HepG2 (cell line): ENCODE measurements at regions not wholly inside any gene's neighbourhood (a gene's known extent, or its start where the extent isn't known, plus 50 kb on each side); places are given as distances from the start of the nearest gene placed in this dataset.

Experiments
- ATAC-seq: fragments of 200-7000 bp; cut with Tn5 transposase; 3 replicates; pipeline ENCODE4 v1.9.1; 2020; ENCODE audit warnings: mild to moderate bottlenecking, moderate library complexity
- BruUV-seq: library from RNA; stranded (reverse); fragments of 400-500 nt; replicated peaks from 2 replicates; lab custom pipeline; 2021; lab: Mats Ljungman, UMichigan
- CTCF ChIA-PET: fragments of 300-600 bp; formaldehyde crosslinking; extraction: SDS; loops from one replicate; lab custom pipeline; 2021; ENCODE audit warnings: low total read pairs, inconsistent platforms, low intra/inter-chr PET ratio; lab: Yijun Ruan, JAX
- POLR2A ChIA-PET: fragments of 350-600 bp; sonication (Branson Sonifier 250); formaldehyde crosslinking; loops from one replicate; lab custom pipeline; 2020; ENCODE audit warnings: antibody characterized with exemption, inconsistent platforms; lab: Yijun Ruan, JAX
- DNase-seq: peaks from one replicate; pipeline ENCODE4 v3.0.0-alpha.2; 2015; ENCODE audit warnings: low spot score
- FAIRE-seq: peaks from 3 replicates; lab custom pipeline; 2011; peaks lifted over from hg19 to GRCh38; lab: Jason Lieb, UNC
- H2AFZ ChIP-seq: one replicate; pipeline ENCODE4 v1.6.1; 2011; ENCODE audit warnings: low read length, inconsistent platforms
- H3K27ac ChIP-seq: fragments of 300-600 bp; 3 replicates; pipeline ENCODE4 v1.8.0; 2011; ENCODE audit warnings: mixed run types, mild to moderate bottlenecking, mixed read lengths, low read length, inconsistent platforms; ENCODE audit not compliant: insufficient read depth; ENCODE audit errors: extremely low read length
- H3K27me3 ChIP-seq, 2 experiments: fragments of 200-600 bp in 1 of 2; 2 replicates in 1 of 2; 3 replicates in 1 of 2; pipeline versions ENCODE4 v1.6.0 to v1.8.0; 2011; ENCODE audit warnings: low read length in 2 of 2, mild to moderate bottlenecking in 2 of 2, moderate library complexity in 2 of 2, inconsistent platforms in 1 of 2; ENCODE audit not compliant: insufficient read depth in 2 of 2, control insufficient read depth in 1 of 2
- H3K36me3 ChIP-seq, 2 experiments: fragments of 200-600 bp in 1 of 2; replicated peaks in 1 of 2; 2 replicates in 1 of 2; 3 replicates in 1 of 2; pipeline versions ENCODE4 v1.5.1 to v1.8.0; 2011; ENCODE audit warnings: low read length in 2 of 2, inconsistent platforms in 1 of 2; ENCODE audit not compliant: insufficient read depth in 2 of 2, control insufficient read depth in 1 of 2
- H3K4me1 ChIP-seq: 2 replicates; pipeline ENCODE4 v1.5.1; 2012; ENCODE audit warnings: low read length, inconsistent platforms; ENCODE audit not compliant: insufficient read depth
- H3K4me2 ChIP-seq: 2 replicates; pipeline ENCODE4 v1.6.0; 2011; ENCODE audit warnings: low read depth, low read length, inconsistent platforms
- H3K4me3 ChIP-seq, 3 experiments: fragments of 200-600 bp in 1 of 3; sonication (generic), shearing (Covaris generic) in 1 of 3; replicated peaks in 1 of 3; 2 replicates each; pipeline ENCODE4 v1.5.1; 2011 to 2016; ENCODE audit warnings: low read length in 3 of 3, inconsistent platforms in 2 of 3, low read depth in 2 of 3, mild to moderate bottlenecking in 2 of 3, control low read depth in 1 of 3, mixed read lengths in 1 of 3; ENCODE audit not compliant: insufficient read depth in 1 of 3
- H3K79me2 ChIP-seq: one replicate; pipeline ENCODE4 v1.6.1; 2011; ENCODE audit warnings: low read length, inconsistent platforms; ENCODE audit not compliant: insufficient read depth
- H3K9ac ChIP-seq: 2 replicates; pipeline ENCODE4 v1.6.0; 2011; ENCODE audit warnings: mild to moderate bottlenecking, low read depth, low read length, inconsistent platforms; ENCODE audit not compliant: insufficient read depth
- H3K9me3 ChIP-seq: 2 replicates; pipeline ENCODE4 v1.5.1; 2012; ENCODE audit warnings: mild to moderate bottlenecking, low read length
- H4K20me1 ChIP-seq: 2 replicates; pipeline ENCODE4 v1.6.0; 2011; ENCODE audit warnings: inconsistent platforms, mild to moderate bottlenecking, low read length, moderate library complexity; ENCODE audit not compliant: insufficient read depth
- AGO1 ChIP-seq: fragments of 200-400 bp; formaldehyde crosslinking; IDR thresholded peaks from 2 replicates; pipeline ENCODE4 v1.6.1; 2017; ENCODE audit warnings: mild to moderate bottlenecking, low read depth, low read length, moderate library complexity; ENCODE audit not compliant: poor library complexity, severe bottlenecking
- CBX5 ChIP-seq: sonication (generic); formaldehyde crosslinking; IDR thresholded peaks from 2 replicates; pipeline ENCODE4 v1.4.0; 2020; ENCODE audit warnings: missing genetic modification reagents, borderline replicate concordance
- CENPT ChIP-seq: sonication (generic); formaldehyde crosslinking; IDR thresholded peaks from 2 replicates; pipeline ENCODE4 v1.8.0; 2022; ENCODE audit warnings: low read depth, mild to moderate bottlenecking, moderate library complexity, missing genetic modification reagents
- DMAP1 ChIP-seq: IDR thresholded peaks from 2 replicates; pipeline ENCODE4 v1.6.1; 2016
- HCFC1 ChIP-seq: fragments of 150-350 bp; IDR thresholded peaks from 2 replicates; pipeline ENCODE4 v1.6.1; 2014; ENCODE audit warnings: low read depth, low read length
- KMT2A ChIP-seq: sonication (generic); formaldehyde crosslinking; IDR thresholded peaks from 2 replicates; pipeline ENCODE4 v1.4.0; 2020; ENCODE audit warnings: missing genetic modification reagents
- MEIS1 ChIP-seq: sonication (generic); formaldehyde crosslinking; IDR thresholded peaks from 2 replicates; pipeline ENCODE4 v1.9.0; 2021; ENCODE audit warnings: mild to moderate bottlenecking, missing genetic modification reagents, moderate library complexity, borderline replicate concordance
- MLLT10 ChIP-seq: sonication (generic); formaldehyde crosslinking; IDR thresholded peaks from 2 replicates; pipeline ENCODE4 v1.4.0; 2020; ENCODE audit warnings: missing genetic modification reagents
- MTERF4 ChIP-seq: sonication (generic); formaldehyde crosslinking; IDR thresholded peaks from 2 replicates; pipeline ENCODE4 v1.8.0; 2023; ENCODE audit warnings: mild to moderate bottlenecking, missing genetic modification reagents
- RBFOX2 ChIP-seq: fragments of 200-400 bp; formaldehyde crosslinking; IDR thresholded peaks from 2 replicates; pipeline ENCODE4 v1.6.1; 2017; ENCODE audit warnings: low read depth, mild to moderate bottlenecking, low read length
- RBM39 ChIP-seq: fragments of 200-400 bp; formaldehyde crosslinking; IDR thresholded peaks from one replicate; pipeline ENCODE4 v1.6.1; 2018; ENCODE audit warnings: antibody characterized with exemption, mild to moderate bottlenecking, low read depth, low read length; ENCODE audit not compliant: poor library complexity, severe bottlenecking
- TGIF2 ChIP-seq: IDR thresholded peaks from 2 replicates; pipeline ENCODE4 v1.6.1; 2016; ENCODE audit warnings: control low read depth, missing compliant biosample characterization
- ZFP36L2 ChIP-seq: sonication (generic); formaldehyde crosslinking; IDR thresholded peaks from 2 replicates; pipeline ENCODE4 v1.4.0; 2020; ENCODE audit warnings: missing genetic modification reagents
- ZMYM4 ChIP-seq: sonication (generic); formaldehyde crosslinking; IDR thresholded peaks from 2 replicates; pipeline ENCODE4 v1.8.1; 2023; ENCODE audit warnings: mild to moderate bottlenecking, missing genetic modification reagents
- ZNF207 ChIP-seq: fragments of 450-650 bp; IDR thresholded peaks from 2 replicates; pipeline ENCODE4 v1.6.1; 2016; ENCODE audit warnings: antibody characterized with exemption, borderline replicate concordance
- ZNF253 ChIP-seq: sonication (generic); formaldehyde crosslinking; IDR thresholded peaks from 2 replicates; pipeline ENCODE4 v1.8.0; 2022; ENCODE audit warnings: mild to moderate bottlenecking, missing genetic modification reagents, borderline replicate concordance
- WGBS: methylation state at CpG from one replicate; pipeline ENCODE4 v1.1.6; 2017; ENCODE audit warnings: low lambda C conversion rate; 5-methylcytosine and 5-hydroxymethylcytosine counted together
- in situ Hi-C: cut with HindIII; loops from 2 replicates; pipeline ENCODE4 v1.10.0; 2017; ENCODE audit warnings: low pct_unique_long_range_greater_than_20kb; ENCODE audit not compliant: extremely low pct_ligation_motif_present
- intact Hi-C: fragments of 100-400 bp; cut with micrococcal nuclease; formaldehyde crosslinking; loops from one replicate; pipeline ENCODE4 v1.10.0; 2022; ENCODE audit not compliant: unreplicated experiment
- TF ChIP-seq, protein P1 (sequence below), 2 experiments: sonication (generic) in 1 of 2; formaldehyde crosslinking in 1 of 2; IDR thresholded peaks; 2 replicates each; pipeline versions ENCODE4 v1.4.0 to v1.6.1; 2016 to 2020; ENCODE audit warnings: borderline replicate concordance in 1 of 2, low read depth in 1 of 2, mild to moderate bottlenecking in 1 of 2, missing genetic modification reagents in 1 of 2

DNA sequence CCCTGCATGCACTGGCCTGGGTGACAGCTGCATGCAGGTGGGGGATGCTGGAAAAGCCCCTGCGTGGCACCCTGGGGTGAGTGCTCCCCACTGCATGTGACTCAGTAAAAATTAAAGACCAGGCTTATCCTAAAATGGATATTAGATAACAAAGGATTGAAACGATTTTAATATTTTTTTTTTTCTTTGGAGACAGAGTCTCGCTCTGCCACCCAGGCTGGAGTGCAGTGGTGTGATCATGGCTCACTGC lies 334.9 kb downstream of the C16orf95 start:
- WGBS, result 25% methylated on average over 3 of the region's 3 CpGs
- FAIRE-seq (no peak), ATAC-seq (no peak), DNase-seq (no peak)
- Histone ChIP-seq H3K4me2 (no peak overlapping the region), H3K9ac (no peak overlapping the region), H3K9me3 (no peaks in the 10 kb centered on the region), H3K27me3 (peaks cover 0 to 2% of the 10 kb centered on the region in 2 experiments; a peak in 1 of 5 replicates), H4K20me1 (no peaks in the 10 kb centered on the region), H3K4me1 (no peaks in the 10 kb centered on the region), H3K4me3 (no peak overlapping the region), H3K27ac (no peak overlapping the region), H3K79me2 (no peaks in the 10 kb centered on the region), H2AFZ (no peak overlapping the region), H3K36me3 (no peaks in the 10 kb centered on the region)
- intact Hi-C loops, result no loop called here
- POLR2A ChIA-PET, result no interaction called here
- TF ChIP-seq MEIS1 (no peak), MTERF4 (CRISPR knock-in tag) (no peak), MLLT10 (CRISPR knock-in tag) (no peak), ZNF253 (CRISPR knock-in tag) (no peak), DMAP1 (no peak), AGO1 (no peak), RBFOX2 (no peak)
- CTCF ChIA-PET, result no interaction called here
- no TSS peak for BruUV-seq
- in situ Hi-C loops, result no loop called here

DNA sequence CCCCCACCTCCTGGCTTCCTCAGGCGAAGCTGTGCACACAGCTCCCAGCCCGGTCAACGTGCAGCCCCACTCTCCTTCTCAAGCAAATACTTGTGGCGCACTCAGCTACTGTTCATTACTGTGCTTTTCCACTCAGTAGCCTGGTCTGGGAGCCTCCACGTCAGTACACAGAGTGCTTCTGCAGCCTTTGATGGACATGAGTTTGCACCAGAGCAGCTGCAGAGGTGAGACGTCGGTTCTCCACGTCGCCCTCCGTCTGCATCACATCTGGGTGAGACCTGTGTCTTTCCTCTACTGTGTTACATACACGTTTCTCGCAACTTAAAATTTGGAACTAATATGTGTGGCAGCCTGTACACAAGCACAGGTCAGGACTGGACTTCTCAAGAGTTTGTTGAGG lies 334.3 kb downstream of the C16orf95 start:
- H3K27me3 ChIP-seq, result peaks cover 0 to 2% of the 10 kb centered on the region in 2 experiments; a peak in 1 of 5 replicates
- FAIRE-seq, result no peak
- POLR2A ChIA-PET, result no interaction called here
- WGBS, result 43% methylated on average over 12 of the region's 12 CpGs
- intact Hi-C loops, result no loop called here
- no peaks in the 10 kb centered on the region for H3K4me1 ChIP-seq
- in situ Hi-C loops, result no loop called here
- H3K36me3 ChIP-seq, result no peaks in the 10 kb centered on the region
- H3K4me3 ChIP-seq, result no peak overlapping the region
- H4K20me1 ChIP-seq, result no peaks in the 10 kb centered on the region
- no peaks in the 10 kb centered on the region for H3K79me2 ChIP-seq
- CTCF ChIA-PET, result no interaction called here
- no peak for ATAC-seq
- BruUV-seq, result no TSS peak
- H3K27ac ChIP-seq, result no peak overlapping the region
- H3K4me2 ChIP-seq, result no peak overlapping the region
- no peak overlapping the region for H2AFZ ChIP-seq
- no peak for DNase-seq
- no peaks in the 10 kb centered on the region for H3K9me3 ChIP-seq
- no peak overlapping the region for H3K9ac ChIP-seq
- TF ChIP-seq ZFP36L2 (CRISPR knock-in tag) (no peak), ZNF207 (no peak), KMT2A (CRISPR knock-in tag) (no peak), CENPT (CRISPR knock-in tag) (no peak), TGIF2 (no peak), CBX5 (CRISPR knock-in tag) (no peak), RBM39 (no peak), ZMYM4 (no peak), HCFC1 (no peak)
- TF ChIP-seq, protein P1, sequence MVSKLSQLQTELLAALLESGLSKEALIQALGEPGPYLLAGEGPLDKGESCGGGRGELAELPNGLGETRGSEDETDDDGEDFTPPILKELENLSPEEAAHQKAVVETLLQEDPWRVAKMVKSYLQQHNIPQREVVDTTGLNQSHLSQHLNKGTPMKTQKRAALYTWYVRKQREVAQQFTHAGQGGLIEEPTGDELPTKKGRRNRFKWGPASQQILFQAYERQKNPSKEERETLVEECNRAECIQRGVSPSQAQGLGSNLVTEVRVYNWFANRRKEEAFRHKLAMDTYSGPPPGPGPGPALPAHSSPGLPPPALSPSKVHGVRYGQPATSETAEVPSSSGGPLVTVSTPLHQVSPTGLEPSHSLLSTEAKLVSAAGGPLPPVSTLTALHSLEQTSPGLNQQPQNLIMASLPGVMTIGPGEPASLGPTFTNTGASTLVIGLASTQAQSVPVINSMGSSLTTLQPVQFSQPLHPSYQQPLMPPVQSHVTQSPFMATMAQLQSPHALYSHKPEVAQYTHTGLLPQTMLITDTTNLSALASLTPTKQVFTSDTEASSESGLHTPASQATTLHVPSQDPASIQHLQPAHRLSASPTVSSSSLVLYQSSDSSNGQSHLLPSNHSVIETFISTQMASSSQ (IDR thresholded peaks at IDR 0.05; ENCODE audit: low read depth), result no peak
- TF ChIP-seq, protein P1 (CRISPR knock-in tag; IDR thresholded peaks at IDR 0.05; ENCODE audit: borderline replicate concordance), result no peak
